HG03575 (cell line): ENCODE measurements at regions not wholly inside any gene's neighbourhood (a gene's known extent, or its start where the extent isn't known, plus 50 kb on each side); places are given as distances from the start of the nearest gene placed in this dataset.
"Not testable (repeated sequence)": the region's sequence is repeated elsewhere in the genome, so short reads cannot be mapped to it uniquely, and the experiment has no call there.

Source experiments
- ATAC-seq: cut with Tn5 transposase; IDR thresholded peaks from one replicate; pipeline ENCODE4 v1.9.1; 2021; ENCODE audit not compliant: unreplicated experiment, insufficient number of reproducible peaks, low FRiP score; ENCODE audit errors: extremely low read depth

- ATAC-seq: no peak
Observed at GRCh38 chr16:61083711-61084110, 952.5 kb downstream of the CDH8 start.

DNA sequence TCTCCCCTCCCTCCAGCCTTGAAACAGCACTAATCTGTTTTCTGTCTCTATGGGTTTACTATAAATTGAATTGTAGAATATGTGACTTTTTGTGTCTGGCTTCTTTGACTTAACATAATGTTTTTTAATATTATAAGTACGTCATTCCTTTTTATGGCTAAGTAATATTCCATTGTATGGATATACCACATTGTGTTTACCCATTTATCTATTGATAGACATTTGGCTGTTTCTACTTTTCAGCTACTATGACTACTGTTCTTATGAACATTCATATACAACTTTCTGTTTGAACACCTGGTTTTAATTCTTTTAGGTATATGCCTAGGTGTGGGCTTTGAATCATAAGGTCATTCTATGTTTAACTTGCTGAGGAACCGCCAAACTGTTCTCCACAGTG, 961.9 kb downstream of the CDH8 start:
- ATAC-seq: no peak

GRCh38 chr16:61057635-61058034, 978.6 kb downstream of the CDH8 start:
- ATAC-seq: no peak

GRCh38 chr16:61050547-61050946, 985.7 kb downstream of the CDH8 start:
- no peak for ATAC-seq

DNA sequence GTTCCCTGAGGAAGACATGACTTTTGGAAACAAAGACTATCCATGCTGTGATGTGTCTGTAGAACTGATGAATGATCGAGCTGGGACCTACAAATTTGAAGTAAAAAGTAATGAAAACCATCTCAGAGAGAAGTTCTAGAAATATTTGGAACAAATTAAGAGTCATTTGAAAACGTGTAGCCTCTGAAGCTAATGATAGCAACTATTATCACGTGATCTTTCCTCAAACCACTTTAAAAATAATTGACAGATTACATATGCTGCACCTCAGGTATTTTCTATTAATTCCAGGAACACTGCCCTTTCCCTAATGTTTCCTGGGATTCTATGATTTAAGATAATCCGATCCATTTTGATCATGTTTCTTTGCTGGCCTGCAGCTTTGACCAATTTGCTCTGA, 990.3 kb downstream of the CDH8 start:
- no peak for ATAC-seq

DNA sequence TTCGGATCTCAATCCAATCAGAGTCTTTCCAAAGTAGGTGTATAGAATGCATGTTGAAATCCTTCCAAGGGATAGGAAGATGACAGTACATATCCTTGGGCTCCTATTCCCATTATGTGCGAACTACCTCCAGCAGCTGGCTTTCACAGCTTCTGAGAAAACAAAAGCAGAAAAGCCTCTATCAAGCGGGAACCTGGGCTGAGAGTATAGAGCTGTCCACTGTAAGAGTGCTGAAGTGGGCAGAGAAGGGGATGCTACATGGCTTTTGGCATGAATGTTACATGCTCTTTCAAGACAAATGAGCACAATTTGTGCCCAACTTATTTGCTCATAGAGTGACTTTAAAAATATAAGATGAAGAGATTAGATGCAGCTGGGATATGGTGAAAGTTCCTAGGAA, 993.5 kb downstream of the CDH8 start:
- ATAC-seq: no peak

- ATAC-seq: no peak
Observed at GRCh38 chr16:61030616-61031015, 1005.6 kb downstream of the CDH8 start.

DNA sequence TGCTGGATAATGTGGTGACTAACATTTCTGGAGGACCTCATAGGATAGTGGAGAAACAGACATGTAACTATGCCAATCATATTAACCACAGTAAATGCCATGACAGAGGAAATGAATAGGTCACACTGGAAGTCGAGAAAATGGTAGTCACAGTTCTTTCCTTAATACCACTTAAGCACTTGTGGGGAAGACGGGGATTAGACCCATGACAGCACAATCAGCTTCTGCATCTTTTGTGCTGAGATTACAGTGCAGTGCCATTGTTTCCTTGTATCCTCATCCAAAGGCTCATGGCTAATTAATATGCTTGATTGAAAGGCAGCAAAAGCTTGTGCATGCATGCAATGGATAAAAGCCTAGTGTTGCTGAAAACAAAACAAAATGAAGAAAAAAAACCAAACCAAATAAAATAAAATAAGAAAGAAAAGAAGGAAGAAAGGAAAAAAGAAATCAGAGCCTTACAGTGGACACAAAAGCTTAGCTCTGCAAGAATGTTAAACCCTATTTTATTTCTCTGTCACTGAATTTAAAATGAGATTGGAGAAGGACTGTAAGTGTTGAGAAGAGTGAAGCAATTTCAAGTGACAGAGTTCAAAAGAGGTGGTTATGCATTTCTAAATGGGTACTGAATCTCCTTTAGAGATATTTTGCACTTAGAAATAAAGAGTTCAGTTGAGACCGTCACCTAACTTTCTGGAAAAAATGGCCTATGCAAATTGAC, 1011.9 kb downstream of the CDH8 start:
- no peak for ATAC-seq

DNA sequence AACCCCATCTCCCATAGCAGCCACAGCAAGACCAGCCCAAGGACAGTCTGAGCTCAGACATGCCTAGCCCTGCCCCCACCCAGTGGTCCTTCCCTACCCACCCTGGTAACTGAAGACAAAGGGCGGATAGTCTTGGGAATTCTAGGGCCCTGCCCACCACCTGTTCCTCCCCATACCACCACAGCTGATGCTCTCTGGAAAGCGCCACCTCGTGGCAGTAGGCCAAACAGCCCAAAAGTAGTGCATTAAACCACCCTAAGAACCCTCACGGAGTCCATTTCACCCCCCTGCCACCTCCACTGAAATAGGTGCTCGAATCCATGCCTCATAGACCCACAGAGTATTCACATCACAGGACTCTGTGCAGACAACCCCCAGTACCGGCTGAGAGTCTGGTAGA, 1021.4 kb downstream of the CDH8 start:
- ATAC-seq: no peak

DNA sequence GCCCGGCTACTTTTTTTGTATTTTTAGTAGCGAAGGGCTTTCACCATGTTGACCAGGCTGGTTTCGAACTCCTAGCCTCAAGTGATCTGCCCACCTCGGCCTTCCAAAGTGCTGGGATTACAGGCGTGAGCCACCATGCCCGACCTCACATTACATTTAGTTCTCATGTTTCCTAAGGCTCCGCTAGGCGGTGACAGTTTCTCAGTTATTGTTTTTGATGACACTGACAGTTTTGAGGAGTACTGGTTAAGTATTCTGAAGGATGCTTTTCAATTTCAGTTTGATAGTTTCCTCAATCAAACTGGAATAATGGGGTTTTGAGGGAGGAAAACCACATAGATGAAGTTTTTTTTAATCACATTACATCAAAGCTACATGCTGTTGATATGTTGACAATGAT, 1028.5 kb downstream of the CDH8 start:
- no peak for ATAC-seq

- no peak for ATAC-seq
Observed at GRCh38 chr16:61005952-61006351, 1030.3 kb downstream of the CDH8 start.

DNA sequence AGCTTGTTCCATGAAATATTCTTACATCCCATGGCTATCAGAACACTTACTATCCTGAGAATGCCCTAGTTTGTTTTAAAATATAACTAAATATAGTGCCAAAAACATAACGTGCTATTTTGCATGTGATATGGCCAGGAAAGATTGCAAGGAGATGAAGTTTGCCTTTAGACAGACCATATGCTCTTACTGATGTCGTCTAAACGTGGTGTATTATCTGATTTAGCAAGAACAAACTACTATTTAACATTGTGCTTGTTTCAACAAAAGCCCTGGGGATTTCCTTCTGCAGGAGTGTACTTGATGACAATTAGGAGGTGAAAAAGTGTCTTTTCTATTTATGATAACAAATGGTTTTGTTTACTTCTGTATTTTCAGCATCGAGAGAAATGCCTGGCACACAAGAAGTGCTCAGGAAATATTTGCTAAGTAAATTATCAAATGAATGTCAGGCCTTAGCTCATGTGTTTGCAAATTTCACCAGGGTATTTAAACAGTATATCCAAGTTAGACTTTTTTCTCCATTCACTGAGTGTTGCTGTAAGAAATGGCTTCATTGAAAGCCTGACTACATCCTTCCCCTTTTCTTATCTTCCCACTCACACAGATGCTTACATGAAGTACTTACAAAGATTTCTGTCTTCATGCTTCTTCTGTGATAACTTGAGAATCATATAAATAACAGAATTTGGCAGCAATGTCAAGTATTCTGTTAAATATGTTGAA, 1033.6 kb downstream of the CDH8 start:
- no peak for ATAC-seq

DNA sequence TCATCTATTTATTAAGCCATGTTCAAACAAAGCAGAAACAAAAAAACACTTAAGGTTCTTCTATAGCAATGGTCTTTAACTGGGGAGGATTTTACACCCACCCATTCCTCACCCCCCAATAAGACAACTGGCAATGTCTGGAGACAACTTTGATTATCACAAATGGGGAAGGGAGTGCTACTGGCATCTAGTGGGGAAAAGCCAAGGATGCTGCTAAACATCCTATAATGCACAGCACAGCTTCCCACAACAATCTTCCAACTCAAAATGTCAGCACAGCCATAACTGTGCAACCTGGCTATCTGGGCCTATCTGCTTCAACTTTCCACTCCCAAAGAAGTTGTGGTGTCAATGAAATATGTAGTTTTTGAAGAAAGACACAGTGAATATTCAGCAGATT, 1044.4 kb downstream of the CDH8 start:
- no peak for ATAC-seq

- no peak for ATAC-seq
Observed at GRCh38 chr16:60989592-60989991, 1046.6 kb downstream of the CDH8 start.

- no peak for ATAC-seq
Observed at GRCh38 chr16:60979119-60979518, 1057.1 kb downstream of the CDH8 start.

DNA sequence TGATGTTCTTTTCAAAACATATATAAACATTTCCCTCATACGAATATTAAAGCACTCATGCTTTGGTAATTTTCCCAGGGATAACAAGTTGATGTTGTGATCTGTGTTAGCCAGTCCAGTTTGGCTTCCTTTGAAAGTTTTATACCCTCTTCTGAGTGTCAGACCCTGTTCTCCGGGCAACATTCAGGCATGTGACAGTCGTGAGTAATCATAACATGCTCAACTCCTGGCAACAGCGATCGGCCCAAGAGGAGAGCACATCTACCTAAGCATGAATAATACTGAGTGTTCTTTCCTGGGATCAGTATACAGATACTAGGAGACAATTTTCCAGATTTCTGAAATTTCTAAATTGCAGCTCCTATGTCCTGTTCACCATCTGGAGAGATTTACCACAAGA, 1086.4 kb downstream of the CDH8 start:
- ATAC-seq: no peak

GRCh38 chr16:60945225-60945624, 1091.0 kb downstream of the CDH8 start:
- no peak for ATAC-seq

DNA sequence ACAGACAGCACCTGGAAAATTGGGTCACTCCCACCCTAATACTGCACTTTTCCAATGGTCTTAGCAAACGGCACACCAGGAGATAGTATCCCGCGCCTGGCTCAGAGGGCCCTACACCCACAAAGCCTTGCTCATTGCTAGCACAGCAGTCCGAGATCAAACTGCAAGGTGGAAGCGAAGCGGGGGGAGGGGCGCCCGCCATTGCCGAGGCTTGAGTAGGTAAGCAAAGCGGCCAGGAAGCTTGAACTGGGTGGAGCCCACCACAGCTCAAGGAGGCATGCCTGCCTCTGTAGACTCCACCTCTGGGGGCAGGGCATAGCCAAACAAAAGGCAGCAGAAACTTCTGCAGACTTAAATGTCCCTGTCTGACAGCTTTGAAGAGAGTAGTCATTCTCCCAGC, 1100.0 kb downstream of the CDH8 start:
- not testable (repeated sequence) for ATAC-seq

DNA sequence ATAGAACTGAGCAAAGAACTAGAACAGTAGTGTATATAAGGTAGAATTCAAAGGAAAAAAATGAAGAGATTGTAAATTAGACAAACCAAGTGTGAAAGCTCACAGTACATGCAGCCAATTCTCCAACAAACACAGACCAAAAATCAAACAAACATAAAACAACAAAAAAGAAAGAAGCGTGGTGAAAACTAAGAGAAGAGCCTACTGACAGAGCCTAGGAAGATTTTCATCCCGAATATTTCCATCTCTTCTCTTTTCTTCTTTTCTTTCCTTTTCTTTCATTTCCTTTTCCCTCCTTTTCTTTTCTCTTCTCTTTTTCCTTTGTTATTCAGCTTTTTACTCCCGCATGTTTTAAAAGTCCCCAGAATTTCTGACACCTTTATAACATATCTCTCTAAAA, 1103.6 kb downstream of the CDH8 start:
- ATAC-seq: no peak

DNA sequence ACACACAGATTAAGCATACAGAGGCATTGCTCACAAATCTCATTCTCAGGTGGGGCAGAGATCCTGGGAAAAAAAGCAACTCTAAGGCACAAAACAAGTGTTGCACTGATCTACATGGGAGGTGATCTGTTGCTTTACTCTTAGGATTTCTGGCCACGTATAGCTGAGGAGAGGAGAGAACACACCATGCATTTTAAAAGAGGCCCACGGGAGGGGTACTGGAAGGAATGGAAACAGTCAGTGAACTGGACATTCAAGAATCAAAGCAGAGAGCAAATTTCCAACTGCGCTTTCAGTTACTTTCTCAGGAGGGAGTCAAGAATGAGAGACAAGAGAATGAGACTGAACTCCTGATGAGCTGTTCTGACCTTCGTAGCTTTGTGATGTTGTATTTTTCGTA, 1105.9 kb downstream of the CDH8 start:
- ATAC-seq: no peak

- ATAC-seq: no peak
Observed at GRCh38 chr16:60922920-60923319, 1113.3 kb downstream of the CDH8 start.
